ENCODE measurements at regions not wholly inside any gene's neighbourhood (a gene's known extent, or its start where the extent isn't known, plus 50 kb on each side); places are given as distances from the start of the nearest gene placed in this dataset.

DNA sequence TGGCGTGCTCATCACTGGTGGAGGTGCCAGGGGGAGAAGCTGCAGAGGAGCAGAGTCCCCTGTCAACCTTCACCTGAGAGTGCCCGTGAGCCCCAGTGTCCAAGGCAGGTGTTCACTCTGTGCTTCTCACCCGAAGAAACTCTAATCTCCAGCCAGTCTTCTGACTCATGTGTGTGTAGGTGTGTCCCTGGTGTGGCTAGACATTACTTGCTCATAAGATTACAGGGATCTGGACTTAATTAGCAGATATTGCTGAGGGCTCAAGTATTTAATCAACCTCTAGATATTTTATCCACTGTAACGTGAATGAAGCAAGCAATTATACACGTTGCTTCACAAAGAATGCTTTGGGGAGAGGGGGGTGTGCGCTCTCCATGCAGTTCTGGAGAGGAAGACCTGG is 72.5 kb downstream of the MED10 start:
- TF ChIP-seq, protein P1, sequence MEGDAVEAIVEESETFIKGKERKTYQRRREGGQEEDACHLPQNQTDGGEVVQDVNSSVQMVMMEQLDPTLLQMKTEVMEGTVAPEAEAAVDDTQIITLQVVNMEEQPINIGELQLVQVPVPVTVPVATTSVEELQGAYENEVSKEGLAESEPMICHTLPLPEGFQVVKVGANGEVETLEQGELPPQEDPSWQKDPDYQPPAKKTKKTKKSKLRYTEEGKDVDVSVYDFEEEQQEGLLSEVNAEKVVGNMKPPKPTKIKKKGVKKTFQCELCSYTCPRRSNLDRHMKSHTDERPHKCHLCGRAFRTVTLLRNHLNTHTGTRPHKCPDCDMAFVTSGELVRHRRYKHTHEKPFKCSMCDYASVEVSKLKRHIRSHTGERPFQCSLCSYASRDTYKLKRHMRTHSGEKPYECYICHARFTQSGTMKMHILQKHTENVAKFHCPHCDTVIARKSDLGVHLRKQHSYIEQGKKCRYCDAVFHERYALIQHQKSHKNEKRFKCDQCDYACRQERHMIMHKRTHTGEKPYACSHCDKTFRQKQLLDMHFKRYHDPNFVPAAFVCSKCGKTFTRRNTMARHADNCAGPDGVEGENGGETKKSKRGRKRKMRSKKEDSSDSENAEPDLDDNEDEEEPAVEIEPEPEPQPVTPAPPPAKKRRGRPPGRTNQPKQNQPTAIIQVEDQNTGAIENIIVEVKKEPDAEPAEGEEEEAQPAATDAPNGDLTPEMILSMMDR (IDR thresholded peaks at IDR 0.05): no peak
- TF ChIP-seq POLR2A (IDR thresholded peaks at IDR 0.05): no peak

Measured in Peyer's patch (tissue), 4 donors.